GM21528 (cell line): ENCODE measurements at regions not wholly inside any gene's neighbourhood (a gene's known extent, or its start where the extent isn't known, plus 50 kb on each side); places are given as distances from the start of the nearest gene placed in this dataset.

ENCODE experiments used
- ATAC-seq: cut with Tn5 transposase; IDR thresholded peaks from one replicate; pipeline ENCODE4 v1.9.1; 2021; ENCODE audit warnings: mild to moderate bottlenecking, moderate library complexity; ENCODE audit not compliant: unreplicated experiment, low FRiP score

DNA sequence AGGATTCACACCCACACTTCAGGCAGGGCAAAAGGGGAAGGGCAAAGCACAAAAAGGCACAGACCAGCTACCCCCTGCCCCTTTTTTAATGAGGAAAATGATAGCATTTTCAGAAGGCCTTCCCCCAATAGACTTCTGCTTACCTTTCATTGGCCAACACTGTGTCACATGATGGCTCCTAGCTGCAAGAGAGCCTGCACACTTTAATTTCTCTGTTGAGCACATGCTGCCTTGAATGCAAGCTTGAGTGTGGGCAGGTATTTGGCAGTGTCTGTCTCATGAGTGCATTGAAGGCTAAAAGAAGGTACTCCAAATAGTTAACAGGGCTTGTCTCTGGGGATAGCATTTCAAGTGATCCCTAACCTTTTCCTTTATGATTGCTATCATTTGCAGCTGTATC lies 175.4 kb upstream of the NFE2L3 start:
- no peak for ATAC-seq

DNA sequence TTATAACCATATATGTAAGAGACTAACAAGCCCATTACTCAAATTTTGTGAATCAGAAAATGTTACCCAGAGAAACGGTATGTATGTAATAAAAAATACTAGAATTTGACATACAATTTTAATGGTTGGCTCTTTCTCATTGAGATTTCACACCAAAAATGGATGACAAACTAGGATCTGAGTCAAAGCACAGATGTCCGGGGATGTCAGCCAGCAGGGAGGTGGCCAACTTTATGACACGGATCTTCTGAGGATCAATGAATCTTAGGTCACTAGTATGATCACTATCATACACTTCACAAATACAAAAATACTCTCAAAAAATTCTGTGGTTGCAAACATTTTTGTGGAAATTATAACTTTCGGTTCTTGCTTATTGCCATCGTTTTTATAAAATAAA lies 173.5 kb upstream of the NFE2L3 start:
- no peak for ATAC-seq

DNA sequence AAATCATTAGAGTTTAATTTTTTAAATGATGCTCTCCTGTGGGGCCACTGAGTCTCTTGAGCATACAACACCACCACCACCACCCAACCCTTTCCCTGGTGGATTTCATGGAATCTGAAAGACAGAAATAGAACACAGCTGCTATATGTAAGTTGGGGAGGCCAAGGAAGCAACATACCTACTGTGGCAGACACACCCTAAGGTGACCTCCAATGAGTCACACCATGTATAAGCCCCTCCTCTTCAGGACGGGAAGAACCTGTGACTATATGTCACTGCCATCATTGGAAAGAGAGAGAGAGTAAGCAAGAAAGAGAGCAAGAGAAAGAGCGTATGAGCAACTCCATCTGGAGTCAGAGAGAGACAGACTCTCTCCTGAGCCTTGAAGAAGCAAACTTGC lies 172.4 kb upstream of the NFE2L3 start:
- ATAC-seq = no peak

DNA sequence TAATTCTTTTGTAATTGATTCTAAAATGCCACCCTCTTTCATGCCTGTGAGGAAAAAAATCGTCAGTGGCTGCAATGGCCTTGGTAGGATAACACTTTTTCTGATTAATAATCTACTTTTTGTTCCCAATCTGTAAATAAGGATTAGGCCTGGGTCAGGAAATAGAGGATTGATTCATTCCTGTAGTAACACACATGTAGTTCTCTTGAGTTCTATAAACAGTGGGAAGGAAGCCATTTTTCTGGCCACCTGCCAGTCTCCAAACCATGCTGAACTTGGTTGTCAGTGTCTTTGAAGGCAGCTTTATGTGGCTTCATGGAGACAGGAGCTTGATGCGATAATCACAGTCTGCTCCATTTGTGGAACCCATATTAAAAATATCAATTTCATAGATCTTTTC lies 169.3 kb upstream of the NFE2L3 start:
- no peak for ATAC-seq

DNA sequence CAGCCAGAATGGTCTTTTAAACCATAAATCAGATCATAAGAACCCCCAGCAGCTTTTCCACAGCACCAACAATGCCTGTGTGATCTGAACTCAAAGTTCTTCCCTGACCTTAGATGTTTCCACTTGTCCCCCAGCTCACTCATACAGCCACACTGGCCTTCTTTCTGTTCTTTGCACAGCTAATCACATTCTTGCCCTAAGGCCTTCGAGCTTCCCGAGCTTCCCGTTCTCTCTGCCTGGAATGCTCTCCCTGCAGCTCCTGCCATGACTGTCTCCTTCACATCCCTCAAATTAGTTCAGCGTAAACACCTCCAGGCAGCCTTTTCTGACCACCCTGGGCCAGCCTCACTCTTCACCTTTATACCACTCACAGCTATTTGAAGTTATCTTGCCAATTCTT lies 166.8 kb upstream of the NFE2L3 start:
- ATAC-seq = no peak

DNA sequence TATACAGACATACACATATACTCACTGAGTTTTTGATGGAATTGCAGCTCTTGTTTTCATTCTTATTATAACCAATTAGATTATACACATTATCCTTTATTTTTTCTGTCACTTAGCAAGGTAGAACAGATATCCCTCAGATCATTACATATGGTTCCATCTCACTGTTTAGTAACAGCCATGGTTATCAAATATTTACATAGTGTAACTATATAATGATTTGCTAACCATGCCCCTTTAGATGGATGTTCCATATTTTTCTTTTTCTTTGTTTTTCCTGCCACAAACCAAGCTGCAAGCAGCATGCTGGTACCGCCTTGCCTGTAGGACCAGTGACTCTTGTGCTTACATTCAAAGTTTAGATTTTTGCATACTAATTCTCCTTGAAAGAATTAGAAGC lies 163.4 kb upstream of the NFE2L3 start:
- no peak for ATAC-seq

DNA sequence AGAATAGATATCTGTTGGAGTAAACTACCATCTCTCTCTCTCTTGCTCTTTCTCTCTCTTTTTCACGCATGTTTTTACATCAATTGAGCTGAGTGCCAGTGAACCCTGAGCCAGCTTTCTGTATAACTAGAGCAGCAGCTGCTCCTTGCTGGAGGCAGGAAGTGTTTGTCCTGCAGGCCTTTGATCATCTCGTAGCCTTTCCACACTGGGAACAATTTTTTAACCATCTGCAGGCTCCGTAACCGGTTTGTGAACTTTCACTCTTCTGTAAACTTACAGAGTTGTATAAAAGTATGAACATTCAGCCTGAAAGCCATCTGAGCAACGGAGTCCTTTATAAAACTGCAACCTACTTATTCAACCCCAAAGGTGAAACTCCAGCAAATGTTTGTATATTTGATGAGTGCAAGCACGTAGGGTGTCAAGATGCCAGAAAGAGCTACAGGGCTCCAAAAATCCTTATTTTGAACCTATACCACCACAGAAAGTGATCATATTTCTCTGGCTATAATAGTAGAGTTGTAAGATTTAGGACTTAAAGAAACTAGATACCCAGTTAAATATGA lies 162.8 kb upstream of the NFE2L3 start:
- ATAC-seq = no peak

DNA sequence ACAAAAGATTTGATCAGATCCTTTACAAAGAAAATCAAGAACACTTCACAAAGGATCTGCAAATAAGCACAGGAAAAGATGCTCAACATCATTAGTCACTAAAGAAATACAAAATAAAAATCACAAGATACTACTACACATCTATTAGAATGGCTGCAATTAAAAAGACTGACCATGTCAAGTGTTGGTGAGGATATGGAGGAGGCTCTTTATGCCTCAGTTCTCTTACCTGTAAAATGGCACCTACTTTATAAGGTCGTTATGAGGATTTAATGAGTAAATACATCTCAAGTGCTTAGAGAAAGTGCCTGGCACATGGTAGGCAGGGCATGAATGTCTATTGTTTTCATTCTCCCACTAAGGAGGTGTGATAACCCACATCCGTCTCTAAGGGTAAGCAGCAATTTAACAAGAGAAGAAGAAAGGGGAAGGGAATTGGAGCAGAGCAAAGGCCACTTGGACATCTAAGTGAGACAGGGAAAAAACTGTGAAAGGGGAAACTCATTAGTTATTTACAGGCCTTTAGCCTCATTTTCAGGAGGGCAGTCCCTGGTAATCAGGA lies 157.5 kb upstream of the NFE2L3 start:
- no peak for ATAC-seq

DNA sequence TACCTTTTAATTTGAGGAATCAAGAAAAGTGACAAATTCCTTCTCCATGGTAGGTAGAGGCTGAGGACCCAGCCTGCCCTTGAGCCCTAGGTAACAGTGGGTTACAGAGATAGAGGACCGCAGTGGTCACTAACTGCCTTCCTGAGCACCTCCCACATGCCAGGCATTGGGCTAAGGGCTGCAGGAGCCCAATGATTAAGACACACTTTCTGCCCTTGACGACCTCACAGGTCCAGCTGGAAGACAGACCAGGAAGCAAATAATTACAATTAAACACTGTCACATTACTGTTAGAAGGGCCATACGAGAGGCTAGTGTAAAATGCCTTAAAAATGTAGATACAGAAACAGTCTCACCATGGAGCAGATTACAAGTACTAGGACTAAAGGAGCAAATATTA lies 156.8 kb upstream of the NFE2L3 start:
- ATAC-seq = no peak

DNA sequence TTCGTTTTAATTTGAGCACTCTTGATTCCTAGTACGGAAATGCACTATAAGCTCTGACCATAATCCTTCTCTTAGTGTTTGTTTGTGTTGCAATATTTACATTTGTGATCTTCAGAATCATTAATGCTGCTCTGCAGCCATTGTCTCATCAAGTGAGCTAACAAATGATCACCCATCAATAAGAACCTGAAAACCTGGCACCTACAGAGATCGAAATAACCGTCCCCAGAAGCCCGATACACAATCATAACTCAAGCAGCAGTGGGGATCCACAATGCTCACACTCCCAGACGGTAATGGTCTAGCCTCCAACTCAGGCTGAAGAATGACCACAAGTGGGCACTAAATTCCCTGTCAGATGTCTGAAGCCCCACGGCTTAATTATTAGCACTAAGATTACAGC lies 156.0 kb upstream of the NFE2L3 start:
- no peak for ATAC-seq

DNA sequence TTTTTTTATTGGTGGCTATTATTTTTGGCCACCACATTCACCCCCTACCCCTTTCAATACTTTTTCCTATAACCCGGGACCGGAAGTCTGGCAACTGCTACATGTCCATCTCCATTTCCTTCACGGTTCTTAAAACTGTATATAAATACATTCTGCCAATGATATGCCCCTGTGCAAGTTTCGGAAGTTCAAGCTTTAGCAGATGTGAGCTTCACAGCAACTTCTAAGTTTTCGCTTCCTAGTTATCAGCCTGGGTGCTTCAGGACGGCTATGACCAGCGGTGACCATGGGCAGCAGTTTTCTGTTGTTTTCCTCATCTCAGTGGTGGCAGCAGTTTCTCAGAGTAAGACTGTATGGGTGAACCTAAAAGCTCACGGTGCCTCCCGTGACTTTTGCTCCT lies 153.5 kb upstream of the NFE2L3 start:
- no peak for ATAC-seq

DNA sequence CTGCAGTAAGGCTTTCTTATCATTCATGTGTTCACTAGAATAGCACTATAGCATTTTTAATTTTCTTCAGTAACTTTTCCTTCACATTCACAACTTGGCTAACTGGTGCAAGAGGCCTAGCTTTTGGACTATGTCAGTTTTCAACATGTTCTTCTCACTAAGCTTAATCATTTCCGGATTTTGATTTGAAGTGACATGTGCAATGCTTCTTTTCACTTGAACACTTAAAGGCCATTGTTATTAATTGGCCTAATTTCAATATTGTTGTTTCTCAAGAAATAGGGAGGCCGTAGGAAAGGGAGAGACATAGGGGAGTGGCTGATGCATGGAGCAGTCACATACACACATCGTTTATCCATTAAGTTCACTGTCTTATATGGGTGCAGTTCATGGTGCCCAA lies 151.2 kb upstream of the NFE2L3 start:
- ATAC-seq = no peak

DNA sequence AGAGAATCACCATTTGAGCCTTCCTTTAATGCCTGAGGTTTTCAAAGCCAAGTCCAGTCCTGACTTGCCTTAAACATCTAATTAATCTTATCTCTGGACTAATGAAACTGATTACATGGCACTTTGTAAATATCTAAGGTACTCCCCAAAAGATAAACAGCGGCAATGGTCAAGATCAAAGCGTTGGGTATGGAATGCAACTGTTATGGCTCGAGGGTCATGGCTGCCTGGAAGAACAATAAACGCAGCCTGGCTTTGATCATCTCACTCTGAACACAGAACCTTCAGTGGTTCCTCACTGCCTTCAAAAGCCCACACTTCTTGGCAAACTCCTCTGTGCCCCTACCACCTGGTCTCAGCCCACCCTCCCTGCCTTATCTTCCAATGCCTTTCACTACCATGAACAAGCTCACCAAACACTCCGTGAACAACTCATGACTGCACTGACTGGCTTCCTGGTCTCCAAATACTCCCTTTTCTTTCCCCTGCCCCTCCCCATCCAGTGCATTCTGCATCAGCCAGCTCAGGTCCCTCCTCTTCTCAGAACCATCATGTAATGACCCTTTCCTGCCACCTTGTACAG lies 150.2 kb upstream of the NFE2L3 start:
- ATAC-seq = no peak

DNA sequence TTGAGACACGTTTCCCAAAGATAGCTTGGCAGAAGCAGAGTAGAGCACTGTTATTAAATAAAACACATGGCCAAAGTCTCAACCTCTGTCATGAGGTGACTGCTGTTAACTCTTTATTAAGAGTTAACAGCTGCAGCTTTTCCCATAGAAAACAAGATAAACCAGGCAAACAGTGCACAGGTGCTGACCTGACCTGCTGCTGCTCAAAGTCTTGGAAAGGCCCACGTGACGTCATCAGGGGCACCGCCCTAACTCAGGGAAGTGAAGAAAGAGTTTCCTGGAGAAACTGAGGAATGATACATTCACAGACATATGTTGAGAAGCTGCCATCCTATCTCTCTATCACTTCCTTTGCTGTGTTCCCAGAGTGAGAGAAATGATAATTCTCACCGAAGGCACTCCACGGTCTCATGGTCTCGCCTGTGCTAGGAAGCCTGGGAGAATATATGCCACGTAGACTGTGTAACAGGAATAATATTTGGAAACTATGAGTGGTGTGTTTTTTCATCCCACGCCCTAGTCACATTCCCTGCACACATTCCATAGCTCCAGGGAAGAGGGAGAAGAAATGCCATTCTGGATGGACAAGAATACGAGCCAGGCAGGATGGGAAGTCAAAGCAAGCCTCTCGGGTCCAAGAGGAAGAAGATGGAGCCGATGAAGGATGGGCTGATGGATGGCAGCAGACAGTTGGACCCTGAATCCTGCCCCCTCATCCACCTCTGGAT lies 146.2 kb upstream of the NFE2L3 start:
- no peak for ATAC-seq

DNA sequence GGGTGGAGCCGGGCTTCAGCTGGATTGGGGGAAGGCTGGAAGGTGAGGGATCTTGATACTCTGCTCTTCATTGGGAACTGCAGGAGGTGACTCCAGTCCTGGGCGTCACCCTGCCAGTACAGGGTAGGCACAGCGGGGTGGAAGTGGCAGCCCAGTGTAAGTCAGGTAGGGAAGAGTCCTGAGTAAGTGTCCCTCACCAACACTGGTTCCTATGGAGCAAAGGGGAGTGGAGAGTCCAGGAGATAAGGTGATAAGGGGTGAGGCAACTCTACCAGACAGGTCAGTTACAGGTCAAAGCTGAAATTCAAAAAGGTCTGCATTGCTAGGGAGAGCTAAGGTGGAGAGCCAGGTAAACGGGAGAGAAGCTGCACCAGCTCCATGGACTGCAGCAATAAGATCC lies 145.6 kb upstream of the NFE2L3 start:
- no peak for ATAC-seq

DNA sequence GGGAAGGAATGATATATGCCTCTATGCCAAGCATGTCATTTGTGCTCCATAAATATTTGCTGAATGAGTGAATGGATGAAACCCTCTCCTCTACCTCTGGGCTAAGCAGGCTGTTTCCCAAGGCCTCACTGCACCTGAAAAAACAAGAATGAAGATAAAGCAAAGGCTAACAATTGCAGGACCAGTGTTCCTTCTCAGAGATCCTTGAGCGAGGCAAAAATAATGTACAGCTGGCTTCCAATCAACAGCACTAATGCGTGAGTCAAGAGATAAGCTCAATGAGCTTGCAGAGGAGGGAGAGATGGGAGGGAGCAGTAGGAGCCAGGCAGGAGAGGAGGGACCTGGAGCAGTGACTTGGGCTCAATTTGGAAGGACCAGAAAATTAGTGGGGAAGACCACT lies 144.5 kb upstream of the NFE2L3 start:
- ATAC-seq = no peak

DNA sequence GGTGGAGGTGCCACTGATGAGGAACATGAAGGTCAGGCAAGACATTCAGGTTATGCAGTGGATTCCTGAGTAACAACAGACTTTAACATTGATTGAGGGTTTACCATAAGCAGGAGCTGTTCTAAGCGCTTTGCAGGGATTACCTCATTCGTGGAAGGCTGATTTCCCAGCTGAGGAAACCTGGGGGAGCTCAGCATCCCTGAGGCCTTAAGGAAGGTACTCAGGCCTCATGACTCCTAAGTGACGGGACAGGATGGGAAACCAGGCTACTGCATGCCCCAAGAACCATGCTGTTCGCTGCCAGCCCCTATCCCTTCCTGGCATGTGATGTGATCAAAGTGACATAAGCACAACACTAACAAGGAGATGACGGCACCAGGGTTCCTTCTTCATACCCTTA lies 143.6 kb upstream of the NFE2L3 start:
- ATAC-seq = no peak

DNA sequence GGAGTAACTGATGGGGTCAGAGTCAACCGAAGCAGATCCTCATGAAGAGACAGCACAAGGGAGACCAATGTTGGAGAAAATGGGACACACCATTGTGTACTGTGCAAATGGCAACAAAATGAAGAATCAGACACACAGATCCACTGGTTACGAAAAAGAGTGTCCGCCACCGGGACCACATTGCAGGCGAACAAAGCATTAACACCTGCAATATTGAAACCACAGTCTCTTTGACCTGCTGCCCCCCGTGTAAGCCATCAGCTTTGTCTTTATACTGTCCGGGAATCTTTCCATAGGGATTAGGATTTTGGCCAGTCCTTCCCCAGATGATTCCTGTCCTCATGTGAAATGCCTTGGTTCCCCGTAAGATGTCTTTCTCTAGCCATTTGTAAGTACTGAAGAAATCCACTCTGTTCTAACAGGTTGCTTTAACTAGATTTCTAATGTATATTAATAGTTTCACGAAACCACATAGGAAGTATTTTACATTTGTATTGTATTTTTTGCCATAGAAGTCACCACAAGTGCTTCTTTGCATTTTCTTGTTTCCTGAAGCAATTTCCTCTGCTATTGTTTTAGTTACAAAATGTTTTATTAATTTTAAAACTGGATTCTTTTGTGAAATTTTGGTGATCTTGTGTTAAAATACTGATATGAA lies 140.8 kb upstream of the NFE2L3 start:
- peak; percentile 73 for ATAC-seq

DNA sequence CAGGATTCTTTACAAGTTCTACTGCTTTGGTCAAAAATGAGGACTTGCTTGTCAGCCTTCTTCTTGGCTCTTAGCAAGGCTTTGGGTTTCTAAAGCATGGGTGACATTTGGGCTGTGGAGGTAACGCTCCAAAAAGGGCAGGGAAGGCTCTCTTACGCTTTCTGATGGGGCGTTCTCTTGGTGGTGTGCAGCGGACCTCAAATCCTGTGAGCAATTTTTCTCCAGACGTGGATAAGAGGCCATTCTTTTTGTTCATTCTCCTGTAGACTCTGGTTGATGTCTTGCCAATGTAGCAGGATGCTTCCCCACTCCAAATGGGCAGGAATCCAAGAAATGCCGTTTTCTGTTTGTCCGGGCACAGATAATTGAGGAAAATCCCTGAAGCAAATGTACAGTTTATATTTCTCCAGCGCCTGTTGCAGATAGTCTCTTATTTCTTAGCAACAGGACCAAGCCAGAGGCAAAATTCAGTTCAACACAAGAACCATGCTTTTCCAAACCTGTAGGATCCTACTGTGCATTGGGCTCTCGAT lies 138.4 kb upstream of the NFE2L3 start:
- ATAC-seq = no peak

DNA sequence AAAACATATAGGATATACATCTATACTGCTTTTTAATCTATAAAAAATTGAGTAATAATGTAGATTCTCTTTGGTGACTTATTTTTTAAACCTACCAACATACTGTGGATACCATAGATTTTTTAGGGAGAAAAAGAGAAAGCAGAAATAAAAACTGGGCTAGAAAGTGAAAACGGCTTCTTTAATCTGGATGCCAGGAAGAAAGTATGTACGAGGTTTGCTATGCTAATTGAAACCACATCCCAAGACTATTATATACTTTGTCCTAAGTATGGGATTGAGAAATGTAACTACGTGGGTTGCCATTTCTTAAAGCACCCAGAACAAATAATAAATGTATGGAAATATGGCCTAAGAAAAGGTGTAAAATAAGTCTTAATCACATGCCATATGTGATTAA lies 129.0 kb upstream of the NFE2L3 start:
- ATAC-seq = no peak

DNA sequence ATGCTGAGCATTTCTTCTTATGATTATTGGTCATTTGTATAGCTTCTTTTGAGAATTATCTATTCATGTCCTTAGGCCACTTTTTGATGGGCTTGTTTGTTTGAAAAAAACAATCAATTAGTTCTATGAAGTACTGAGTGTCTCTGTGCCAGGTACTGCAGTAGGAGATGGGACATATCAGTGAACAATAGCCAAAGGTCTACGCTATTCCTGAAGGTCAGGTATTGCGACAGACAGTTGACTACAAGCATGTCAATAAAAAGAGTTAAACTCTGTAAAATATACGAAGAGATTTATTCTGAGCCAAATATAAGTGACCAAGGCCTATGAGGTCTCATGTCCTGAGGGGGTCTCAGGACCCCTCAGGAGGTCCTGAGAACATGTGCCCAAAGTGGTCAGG lies 122.1 kb upstream of the NFE2L3 start:
- ATAC-seq = no peak
